ENCODE measurements at regions not wholly inside any gene's neighbourhood (a gene's known extent, or its start where the extent isn't known, plus 50 kb on each side); places are given as distances from the start of the nearest gene placed in this dataset.
"Not testable (repeated sequence)": the region's sequence is repeated elsewhere in the genome, so short reads cannot be mapped to it uniquely, and the experiment has no call there.

GRCh38 chr2:185393091-185393490 lies 345.5 kb upstream of the FSIP2 start:
- no peak for DNase-seq

- DNase-seq, result no peak
Measured at GRCh38 chr2:185402474-185402873, 336.1 kb upstream of the FSIP2 start.

GRCh38 chr2:185404578-185404977 lies 334.0 kb upstream of the FSIP2 start:
- DNase-seq, result no peak

- DNase-seq, result no peak
Measured at GRCh38 chr2:185417111-185417510, 321.5 kb upstream of the FSIP2 start.

GRCh38 chr2:185417688-185418087 lies 320.9 kb upstream of the FSIP2 start:
- no peak for DNase-seq

GRCh38 chr2:185424958-185425629 lies 313.5 kb upstream of the FSIP2 start:
- peak; percentile 16 for DNase-seq

- DNase-seq, result no peak
Measured at GRCh38 chr2:185428000-185428399, 310.6 kb upstream of the FSIP2 start.

- DNase-seq, result no peak
Measured at GRCh38 chr2:185433824-185434223, 304.8 kb upstream of the FSIP2 start.

- DNase-seq, result no peak
Measured at GRCh38 chr2:185436787-185437372, 301.7 kb upstream of the FSIP2 start.

GRCh38 chr2:185441486-185442005 lies 297.1 kb upstream of the FSIP2 start:
- no peak for DNase-seq

GRCh38 chr2:185456517-185456916 lies 282.1 kb upstream of the FSIP2 start:
- no peak for DNase-seq

- no peak for DNase-seq
Measured at GRCh38 chr2:185463481-185463880, 275.1 kb upstream of the FSIP2 start.

- no peak for DNase-seq
Measured at GRCh38 chr2:185466915-185467314, 271.7 kb upstream of the FSIP2 start.

GRCh38 chr2:185471441-185471840 lies 267.2 kb upstream of the FSIP2 start:
- no peak for DNase-seq

GRCh38 chr2:185472574-185472973 lies 266.0 kb upstream of the FSIP2 start:
- no peak for DNase-seq

- no peak for DNase-seq
Measured at GRCh38 chr2:185473838-185474237, 264.8 kb upstream of the FSIP2 start.

GRCh38 chr2:185475914-185476313 lies 262.7 kb upstream of the FSIP2 start:
- no peak for DNase-seq

GRCh38 chr2:185477452-185477851 lies 261.2 kb upstream of the FSIP2 start:
- DNase-seq, result no peak

- no peak for DNase-seq
Measured at GRCh38 chr2:185484602-185485001, 254.0 kb upstream of the FSIP2 start.

- DNase-seq, result no peak
Measured at GRCh38 chr2:185502351-185502750, 236.3 kb upstream of the FSIP2 start.

- no peak for DNase-seq
Measured at GRCh38 chr2:185507719-185508118, 230.9 kb upstream of the FSIP2 start.

- DNase-seq, result no peak
Measured at GRCh38 chr2:185510060-185510459, 228.5 kb upstream of the FSIP2 start.

- no peak for DNase-seq
Measured at GRCh38 chr2:185511925-185512324, 226.7 kb upstream of the FSIP2 start.

GRCh38 chr2:185522472-185522871 lies 216.1 kb upstream of the FSIP2 start:
- no peak for DNase-seq

- DNase-seq, result not testable (repeated sequence)
Measured at GRCh38 chr2:185524242-185524641, 214.4 kb upstream of the FSIP2 start.

Data from stimulated activated CD4-positive, alpha-beta T cell treated with anti-CD3 and anti-CD28 coated beads, Interleukin-15, amount 100 ng/mL, for 24 hours (primary cell).